IMR-90 (cell line): ENCODE measurements at regions not wholly inside any gene's neighbourhood (a gene's known extent, or its start where the extent isn't known, plus 50 kb on each side); places are given as distances from the start of the nearest gene placed in this dataset.

Experiments used
- ATAC-seq: fragments of 200-7000 bp; cut with Tn5 transposase; 2 replicates; pipeline ENCODE4 v1.9.1; 2020; ENCODE audit warnings: low read depth, mild to moderate bottlenecking, moderate library complexity
- BruUV-seq: library from RNA; stranded (reverse); fragments of 400-500 nt; replicated peaks from 2 replicates; lab custom pipeline; 2021; lab: Mats Ljungman, UMichigan
- CTCF ChIA-PET: fragments of 300-600 bp; formaldehyde crosslinking; extraction: SDS; loops from one replicate; lab custom pipeline; 2021; ENCODE audit warnings: antibody characterized with exemption; lab: Yijun Ruan, JAX
- POLR2A ChIA-PET: fragments of 300-600 bp; sonication (Branson Sonifier 250); formaldehyde crosslinking; loops from one replicate; lab custom pipeline; 2022; ENCODE audit warnings: antibody characterized with exemption; ENCODE audit not compliant: unreplicated experiment; lab: Charles Lee
- DNase-seq: peaks from one replicate; pipeline ENCODE4 v3.0.0; 2013
- H2AFZ ChIP-seq: replicated peaks from 2 replicates; pipeline ENCODE3; 2013; ENCODE audit warnings: low read length, mild to moderate bottlenecking; ENCODE audit not compliant: poor library complexity
- H2AK5ac ChIP-seq: 2 replicates; pipeline ENCODE4 v1.6.1; 2013; ENCODE audit warnings: low read depth, low read length, inconsistent platforms
- H2AK9ac ChIP-seq: replicated peaks from 2 replicates; pipeline ENCODE3; 2013; ENCODE audit warnings: mild to moderate bottlenecking, low read depth, low read length, moderate library complexity; ENCODE audit not compliant: poor library complexity
- H2BK120ac ChIP-seq: 2 replicates; pipeline ENCODE4 v1.6.1; 2013; ENCODE audit warnings: low read depth, low read length, inconsistent platforms
- H2BK15ac ChIP-seq: 3 replicates; pipeline ENCODE4 v1.6.1; 2013; ENCODE audit warnings: low read depth, low read length, inconsistent platforms
- H2BK20ac ChIP-seq: 2 replicates; pipeline ENCODE4 v1.6.1; 2013; ENCODE audit warnings: low read depth, mild to moderate bottlenecking, inconsistent platforms, low read length, moderate library complexity
- H2BK5ac ChIP-seq: 2 replicates; pipeline ENCODE4 v1.6.1; 2013; ENCODE audit warnings: mild to moderate bottlenecking, low read depth, low read length, inconsistent platforms; ENCODE audit not compliant: poor library complexity, severe bottlenecking
- H3K14ac ChIP-seq: replicated peaks from 2 replicates; pipeline ENCODE4 v1.6.1; 2013; ENCODE audit warnings: low read depth, low read length, inconsistent platforms
- H3K18ac ChIP-seq: 2 replicates; pipeline ENCODE4 v1.6.1; 2013; ENCODE audit warnings: low read depth, low read length, control low read depth
- H3K23ac ChIP-seq: 2 replicates; pipeline ENCODE4 v1.6.1; 2013; ENCODE audit warnings: low read depth, low read length, inconsistent platforms
- H3K27ac ChIP-seq: 2 replicates; pipeline ENCODE4 v1.5.1; 2013; ENCODE audit warnings: mild to moderate bottlenecking, control low read depth, low read length; ENCODE audit not compliant: insufficient read depth
- H3K27me3 ChIP-seq: 2 replicates; pipeline ENCODE4 v1.6.1; 2013; ENCODE audit warnings: low read length; ENCODE audit not compliant: control insufficient read depth, insufficient read depth
- H3K36me3 ChIP-seq: 2 replicates; pipeline ENCODE4 v1.6.1; 2013; ENCODE audit warnings: low read length, mixed read lengths; ENCODE audit not compliant: control insufficient read depth, insufficient read depth
- H3K4ac ChIP-seq: 2 replicates; pipeline ENCODE4 v1.6.1; 2013; ENCODE audit warnings: low read depth, low read length, inconsistent platforms
- H3K4me1 ChIP-seq: 2 replicates; pipeline ENCODE4 v1.6.1; 2013; ENCODE audit warnings: low read length, mixed read lengths; ENCODE audit not compliant: control insufficient read depth, insufficient read depth
- H3K4me2 ChIP-seq: 2 replicates; pipeline ENCODE4 v1.6.1; 2013; ENCODE audit warnings: low read depth, mild to moderate bottlenecking, control low read depth, low read length, moderate library complexity
- H3K4me3 ChIP-seq: 2 replicates; pipeline ENCODE4 v1.5.1; 2013; ENCODE audit warnings: low read depth, mild to moderate bottlenecking, control low read depth, low read length, moderate library complexity; ENCODE audit not compliant: insufficient read depth
- H3K56ac ChIP-seq: 2 replicates; pipeline ENCODE4 v1.6.1; 2013; ENCODE audit warnings: low read length, inconsistent platforms; ENCODE audit not compliant: insufficient read depth; ENCODE audit errors: extremely low read depth
- H3K79me1 ChIP-seq, 2 experiments: 2 replicates each; pipeline ENCODE4 v1.6.1; 2013; ENCODE audit warnings: low read length in 2 of 2, inconsistent platforms in 1 of 2, low read depth in 1 of 2
- H3K9ac ChIP-seq: 2 replicates; pipeline ENCODE4 v1.6.1; 2013; ENCODE audit warnings: low read depth, low read length, control low read depth
- H3K9me1 ChIP-seq: 2 replicates; pipeline ENCODE4 v1.6.1; 2013; ENCODE audit warnings: low read length, inconsistent platforms; ENCODE audit not compliant: insufficient read depth
- H3K9me3 ChIP-seq: 2 replicates; pipeline ENCODE4 v1.6.1; 2013; ENCODE audit warnings: low read length; ENCODE audit not compliant: control insufficient read depth, insufficient read depth
- H4K20me1 ChIP-seq: 2 replicates; pipeline ENCODE4 v1.6.1; 2013; ENCODE audit warnings: low read length, inconsistent platforms; ENCODE audit not compliant: insufficient read depth
- H4K5ac ChIP-seq: 2 replicates; pipeline ENCODE4 v1.6.1; 2013; ENCODE audit warnings: mild to moderate bottlenecking, low read depth, low read length, control low read depth
- H4K8ac ChIP-seq, 2 experiments: 2 replicates each; pipeline ENCODE4 v1.6.1; 2013; ENCODE audit warnings: low read depth in 2 of 2, low read length in 2 of 2, control low read depth in 1 of 2, inconsistent platforms in 1 of 2
- H4K91ac ChIP-seq: 2 replicates; pipeline ENCODE4 v1.6.1; 2013; ENCODE audit warnings: low read depth, low read length, inconsistent platforms; ENCODE audit not compliant: insufficient read depth
- RFX5 ChIP-seq: IDR thresholded peaks from 2 replicates; pipeline ENCODE4 v1.8.0; 2012; ENCODE audit warnings: low read depth, mild to moderate bottlenecking, low read length, moderate library complexity
- dilution Hi-C: fragments of 300-500 bp; cut with HindIII; formaldehyde crosslinking; loops from one replicate; pipeline ENCODE4 v1.14.3; 2018; ENCODE audit warnings: low sequenced_read_pairs; ENCODE audit not compliant: unreplicated experiment
- in situ Hi-C: fragments of 300-500 bp; cut with MboI; formaldehyde crosslinking; loops from 3 replicates; pipeline ENCODE4 v1.14.3; 2019; ENCODE audit warnings: low sequenced_read_pairs, inconsistent platforms, mixed read lengths
- intact Hi-C: fragments of 100-400 bp; cut with micrococcal nuclease; formaldehyde crosslinking; loops from 2 replicates; pipeline ENCODE4 v1.10.0; 2022

- Histone ChIP-seq H3K27me3 (no peaks in the 10 kb centered on the region), H3K56ac (no peak overlapping the region), H3K79me1 (no peaks in the 10 kb centered on the region), H4K20me1 (no peaks in the 10 kb centered on the region), H3K36me3 (no peaks in the 10 kb centered on the region), H2AFZ (no peak overlapping the region), H2AK9ac (no peak overlapping the region), H3K27ac (no peak overlapping the region), H3K4me2 (no peak overlapping the region), H3K4me1 (0 out of 2 replicates have a peak, but pooled peaks cover 2% of the 10 kb centered on the region), H3K14ac (no peak overlapping the region), H3K4me3 (no peak overlapping the region), H3K9me3 (no peaks in the 10 kb centered on the region; the same call in 1 of the 2 replicates), H3K23ac (no peak overlapping the region), H4K91ac (no peak overlapping the region), H2BK5ac (peak overlapping the region; percentile 45), H3K18ac (no peak overlapping the region), H2AK5ac (no peak overlapping the region), H3K9ac (no peak overlapping the region), H2BK120ac (no peak overlapping the region), H2BK15ac (no peak overlapping the region), H3K9me1 (no peaks in the 10 kb centered on the region), H3K4ac (no peak overlapping the region; the same call in 1 of the 2 replicates), H4K8ac (no peak overlapping the region), H2BK20ac (no peak overlapping the region), H4K5ac (no peak overlapping the region)
- ChIA-PET POLR2A (no interaction called here), CTCF (no interaction called here)
- BruUV-seq = no TSS peak
- in situ Hi-C loops (no loop called here), dilution Hi-C loops (no loop called here), intact Hi-C loops (no loop called here)
- peak; percentile 35; the same call in 1 of the 2 replicates for ATAC-seq
- DNase-seq = peak; percentile 53
- TF ChIP-seq RFX5 = no peak
Observed at GRCh38 chr21:14844001-14844400, 220.8 kb downstream of the NRIP1 start.
